ENCODE measurements at regions not wholly inside any gene's neighbourhood (a gene's known extent, or its start where the extent isn't known, plus 50 kb on each side); places are given as distances from the start of the nearest gene placed in this dataset.
"Not testable (repeated sequence)": the region's sequence is repeated elsewhere in the genome, so short reads cannot be mapped to it uniquely, and the experiment has no call there.

GRCh38 chr2:48096765-48097164 lies 190.5 kb upstream of the FBXO11 start:
- not testable (repeated sequence) for TF ChIP-seq POLR2A, EP300, POLR2AphosphoS5 (IDR thresholded peaks at IDR 0.05)
- TF ChIP-seq, protein P1, sequence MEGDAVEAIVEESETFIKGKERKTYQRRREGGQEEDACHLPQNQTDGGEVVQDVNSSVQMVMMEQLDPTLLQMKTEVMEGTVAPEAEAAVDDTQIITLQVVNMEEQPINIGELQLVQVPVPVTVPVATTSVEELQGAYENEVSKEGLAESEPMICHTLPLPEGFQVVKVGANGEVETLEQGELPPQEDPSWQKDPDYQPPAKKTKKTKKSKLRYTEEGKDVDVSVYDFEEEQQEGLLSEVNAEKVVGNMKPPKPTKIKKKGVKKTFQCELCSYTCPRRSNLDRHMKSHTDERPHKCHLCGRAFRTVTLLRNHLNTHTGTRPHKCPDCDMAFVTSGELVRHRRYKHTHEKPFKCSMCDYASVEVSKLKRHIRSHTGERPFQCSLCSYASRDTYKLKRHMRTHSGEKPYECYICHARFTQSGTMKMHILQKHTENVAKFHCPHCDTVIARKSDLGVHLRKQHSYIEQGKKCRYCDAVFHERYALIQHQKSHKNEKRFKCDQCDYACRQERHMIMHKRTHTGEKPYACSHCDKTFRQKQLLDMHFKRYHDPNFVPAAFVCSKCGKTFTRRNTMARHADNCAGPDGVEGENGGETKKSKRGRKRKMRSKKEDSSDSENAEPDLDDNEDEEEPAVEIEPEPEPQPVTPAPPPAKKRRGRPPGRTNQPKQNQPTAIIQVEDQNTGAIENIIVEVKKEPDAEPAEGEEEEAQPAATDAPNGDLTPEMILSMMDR (IDR thresholded peaks at IDR 0.05) = not testable (repeated sequence)

Data from sigmoid colon (tissue), 4 donors.